Activated naive CD8-positive, alpha-beta T cell treated with anti-CD3 and anti-CD28 coated beads, Interleukin-2, amount 50 U/mL, for 24 hours (primary cell): ENCODE measurements at regions not wholly inside any gene's neighbourhood (a gene's known extent, or its start where the extent isn't known, plus 50 kb on each side); places are given as distances from the start of the nearest gene placed in this dataset.

Source experiments
- ATAC-seq: fragments of 150-1000 bp; cut with Tn5 transposase; one replicate; pipeline ENCODE4 v1.10.0; 2021
- DNase-seq: peaks from one replicate; pipeline ENCODE4 v3.0.0; 2021
- H3K27ac Mint-ChIP-seq: one replicate; pipeline ENCODE4 v1.8.0; 2021; ENCODE audit warnings: mild to moderate bottlenecking, mixed read lengths
- H3K27me3 Mint-ChIP-seq: one replicate; pipeline ENCODE4 v1.8.0; 2021; ENCODE audit warnings: mixed read lengths
- H3K36me3 Mint-ChIP-seq: one replicate; pipeline ENCODE4 v1.8.0; 2021; ENCODE audit warnings: low read depth, mixed read lengths
- H3K4me1 Mint-ChIP-seq: one replicate; pipeline ENCODE4 v1.8.0; 2021; ENCODE audit warnings: mixed read lengths
- H3K4me3 Mint-ChIP-seq: one replicate; pipeline ENCODE4 v1.8.0; 2021; ENCODE audit warnings: mild to moderate bottlenecking, moderate library complexity, mixed read lengths
- H3K9me3 Mint-ChIP-seq: one replicate; pipeline ENCODE4 v1.8.0; 2021; ENCODE audit warnings: mixed read lengths

DNA sequence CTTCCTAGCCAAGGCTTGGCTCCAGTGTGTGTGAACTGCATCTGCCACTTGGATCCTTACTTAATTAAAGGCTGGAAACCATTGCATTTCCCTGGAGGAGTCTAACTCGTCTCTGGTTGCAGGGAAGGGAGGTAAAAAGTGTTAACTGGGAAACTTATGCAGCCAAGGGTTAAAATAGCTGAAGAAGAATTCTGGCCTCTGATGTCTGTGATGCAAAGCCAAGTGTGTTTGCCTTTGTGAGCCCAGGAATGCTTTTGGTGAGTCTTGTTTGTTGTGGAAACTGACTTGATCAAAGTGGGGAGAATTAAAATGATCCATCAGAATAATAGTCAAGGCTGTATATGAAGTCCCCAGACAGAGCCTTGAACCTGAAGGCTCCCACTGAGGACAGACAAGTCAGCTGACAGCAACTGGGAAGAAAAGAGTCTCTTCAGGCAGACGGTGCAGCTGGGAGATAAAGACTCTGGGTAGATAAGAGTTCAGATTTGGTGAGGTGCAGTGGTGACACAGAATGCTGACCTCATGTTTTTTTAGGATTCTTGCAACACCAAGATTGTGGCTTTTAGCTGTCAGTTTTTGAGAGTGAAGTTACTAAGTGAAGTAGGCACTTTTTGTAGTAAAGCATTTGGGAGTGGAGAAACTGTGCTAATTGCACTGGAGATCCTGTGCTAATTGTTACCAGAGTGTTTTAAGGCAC, 59.5 kb upstream of the WLS start:
- Mint-ChIP-seq H3K4me3 (no peak overlapping the region), H3K9me3 (no peaks in the 10 kb centered on the region), H3K36me3 (no peaks in the 10 kb centered on the region), H3K27ac (no peak overlapping the region), H3K27me3 (no peaks in the 10 kb centered on the region), H3K4me1 (no peaks in the 10 kb centered on the region)
- DNase-seq: no peak
- no peak for ATAC-seq

- Mint-ChIP-seq H3K36me3 (no peaks in the 10 kb centered on the region), H3K27me3 (no peaks in the 10 kb centered on the region), H3K4me3 (no peak overlapping the region), H3K9me3 (no peaks in the 10 kb centered on the region), H3K27ac (no peak overlapping the region), H3K4me1 (no peaks in the 10 kb centered on the region)
- no peak for DNase-seq
- ATAC-seq: no peak
These were observed 54.9 kb upstream of the WLS start for GRCh38 chr1:68287241-68287640.

GRCh38 chr1:68285046-68285445, 52.7 kb upstream of the WLS start:
- peaks cover 4% of the 10 kb centered on the region for H3K27me3 Mint-ChIP-seq
- no peak for DNase-seq
- no peak overlapping the region for H3K27ac Mint-ChIP-seq
- no peak for ATAC-seq
- H3K36me3 Mint-ChIP-seq: no peaks in the 10 kb centered on the region
- H3K9me3 Mint-ChIP-seq: no peaks in the 10 kb centered on the region
- H3K4me3 Mint-ChIP-seq: no peak overlapping the region
- H3K4me1 Mint-ChIP-seq: no peaks in the 10 kb centered on the region

- ATAC-seq (no peak), DNase-seq (no peak)
- no peaks in the 10 kb centered on the region for H3K4me1 Mint-ChIP-seq
- peaks cover 4% of the 10 kb centered on the region for H3K27me3 Mint-ChIP-seq
- H3K9me3 Mint-ChIP-seq: no peaks in the 10 kb centered on the region
- no peak overlapping the region for H3K4me3 Mint-ChIP-seq
- no peaks in the 10 kb centered on the region for H3K36me3 Mint-ChIP-seq
- no peak overlapping the region for H3K27ac Mint-ChIP-seq
These were observed 49.8 kb upstream of the WLS start for GRCh38 chr1:68281946-68282615.
